Activated B cell treated with CpG ODN at 0.5 μM for 24 hours (primary cell): ENCODE measurements at regions not wholly inside any gene's neighbourhood (a gene's known extent, or its start where the extent isn't known, plus 50 kb on each side); places are given as distances from the start of the nearest gene placed in this dataset.
A peak's percentile ranks its signal among the peaks of the same experiment; 100 is the strongest.
"Not testable (repeated sequence)": the region's sequence is repeated elsewhere in the genome, so short reads cannot be mapped to it uniquely, and the experiment has no call there.

Source experiments
- ATAC-seq: fragments of 200-7000 bp; cut with Tn5 transposase; one replicate; pipeline ENCODE4 v1.10.0; 2021; ENCODE audit warnings: low read depth, mild to moderate bottlenecking, moderate library complexity
- CTCF ChIA-PET: fragments of 350-600 bp; sonication (Branson Sonifier 250); formaldehyde crosslinking; loops from one replicate; lab custom pipeline; 2021; ENCODE audit warnings: antibody characterized with exemption; lab: Charles Lee
- POLR2A ChIA-PET: fragments of 350-600 bp; sonication (Branson Sonifier 250); formaldehyde crosslinking; loops from one replicate; lab custom pipeline; 2021; ENCODE audit warnings: antibody characterized with exemption; lab: Charles Lee
- DNase-seq: peaks from one replicate; pipeline ENCODE4 v3.0.0; 2022
- H3K27ac Mint-ChIP-seq: one replicate; pipeline ENCODE4 v1.8.0; 2020; ENCODE audit warnings: mixed read lengths
- H3K27me3 Mint-ChIP-seq: one replicate; pipeline ENCODE4 v1.8.0; 2021; ENCODE audit warnings: mixed read lengths
- H3K36me3 Mint-ChIP-seq: one replicate; pipeline ENCODE4 v1.8.0; 2021; ENCODE audit warnings: low read depth, mixed read lengths
- H3K4me1 Mint-ChIP-seq: one replicate; pipeline ENCODE4 v1.8.0; 2021; ENCODE audit warnings: mixed read lengths
- H3K4me3 Mint-ChIP-seq: one replicate; pipeline ENCODE4 v1.8.0; 2020; ENCODE audit warnings: mild to moderate bottlenecking, mixed read lengths
- H3K9me3 Mint-ChIP-seq: one replicate; pipeline ENCODE4 v1.8.0; 2020; ENCODE audit warnings: mixed read lengths
- CTCF ChIP-seq: fragments of 200-600 bp; IDR thresholded peaks from one replicate; pipeline ENCODE4 v1.8.0; 2022; ENCODE audit warnings: antibody characterized with exemption, mild to moderate bottlenecking
- intact Hi-C: fragments of 100-400 bp; cut with micrococcal nuclease; formaldehyde crosslinking; loops from one replicate; pipeline ENCODE4 v1.15.1; 2024

DNA sequence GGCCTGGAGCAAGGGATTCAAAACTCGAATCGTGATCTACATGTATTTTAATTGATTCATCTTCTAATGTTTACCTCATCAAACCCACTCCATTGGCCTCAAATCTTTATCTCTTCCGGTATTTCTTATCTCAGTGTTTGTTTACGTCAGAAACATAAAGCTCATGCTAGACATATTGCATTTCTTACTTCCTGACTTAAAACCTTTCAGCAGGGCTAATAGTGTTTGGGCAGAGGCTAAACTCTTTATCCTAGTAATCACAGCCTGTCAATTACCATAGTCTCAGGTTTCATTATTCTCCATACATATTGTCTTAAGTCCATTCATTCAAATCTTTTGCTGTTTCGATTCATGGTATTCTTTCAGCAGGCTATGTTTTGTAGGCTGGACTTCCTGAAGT, 81.3 kb upstream of the AGR3 start:
- Mint-ChIP-seq H3K27me3 (no peaks in the 10 kb centered on the region), H3K9me3 (peaks cover 6% of the 10 kb centered on the region)

DNA sequence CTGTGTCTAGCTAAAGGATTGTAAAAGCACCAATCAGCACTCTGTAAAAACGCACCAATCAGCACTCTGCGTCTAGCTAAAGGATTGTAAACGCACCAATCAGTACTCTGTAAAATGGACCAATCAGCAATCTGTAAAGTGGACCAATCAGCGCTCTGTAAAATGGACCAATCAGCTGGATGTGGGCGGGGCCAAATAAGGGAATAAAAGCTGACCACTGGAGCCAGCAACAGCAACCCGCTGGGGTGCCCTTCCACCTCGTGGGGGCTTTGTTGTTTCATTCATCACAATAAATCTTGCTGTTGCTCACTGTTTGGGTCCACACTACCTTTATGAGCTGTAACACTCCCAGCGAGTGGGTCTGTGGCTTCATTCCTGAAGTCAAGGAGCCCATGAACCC, 83.9 kb upstream of the AGR3 start:
- H3K36me3 Mint-ChIP-seq, H3K27ac Mint-ChIP-seq, H3K9me3 Mint-ChIP-seq, CTCF ChIA-PET, ATAC-seq, H3K4me3 Mint-ChIP-seq, POLR2A ChIA-PET, H3K4me1 Mint-ChIP-seq, intact Hi-C loops, DNase-seq, H3K27me3 Mint-ChIP-seq: not testable (repeated sequence)

More for the DNA sequence above, 81.3 kb upstream of the AGR3 start:
- no peaks in the 10 kb centered on the region for H3K36me3 Mint-ChIP-seq
- H3K27ac Mint-ChIP-seq: no peak overlapping the region
- no peak for DNase-seq
- no peak for ATAC-seq
- TF ChIP-seq CTCF: no peak
- no peak overlapping the region for H3K4me3 Mint-ChIP-seq
- ChIA-PET CTCF (no interaction called here), POLR2A (no interaction called here)
- intact Hi-C loops: no loop called here
- no peaks in the 10 kb centered on the region for H3K4me1 Mint-ChIP-seq

DNA sequence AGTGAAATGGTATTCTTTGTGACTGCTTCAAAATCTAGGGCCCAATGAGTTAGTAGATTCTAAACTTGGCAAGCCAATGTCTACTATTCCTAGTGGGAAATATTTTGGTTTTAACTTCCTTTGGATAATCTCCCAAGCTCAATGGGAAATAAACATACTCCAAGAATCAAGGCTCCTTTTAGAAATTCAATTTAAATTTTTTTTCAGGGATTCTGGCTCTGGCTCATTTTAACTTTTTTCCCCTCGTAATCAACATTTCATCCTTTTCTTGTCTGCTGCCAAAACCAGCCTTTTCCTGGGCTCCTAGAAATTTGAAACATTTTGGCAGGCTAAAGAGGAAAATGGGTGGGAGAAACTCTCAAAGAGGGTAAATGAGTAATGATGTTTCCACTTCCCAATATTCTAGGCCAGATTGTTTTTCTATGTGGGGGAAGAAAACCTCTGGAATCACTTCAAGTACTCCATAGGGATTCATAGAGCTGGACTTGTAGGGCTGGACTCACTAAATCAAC, 85.6 kb upstream of the AGR3 start:
- intact Hi-C loops: no loop called here
- no peak overlapping the region for H3K4me3 Mint-ChIP-seq
- no peaks in the 10 kb centered on the region for H3K9me3 Mint-ChIP-seq
- no peaks in the 10 kb centered on the region for H3K36me3 Mint-ChIP-seq
- ATAC-seq (no peak), DNase-seq (no peak)
- H3K27me3 Mint-ChIP-seq: no peaks in the 10 kb centered on the region
- no peaks in the 10 kb centered on the region for H3K4me1 Mint-ChIP-seq
- ChIA-PET POLR2A (no interaction called here), CTCF (no interaction called here)
- TF ChIP-seq CTCF: no peak
- H3K27ac Mint-ChIP-seq: no peak overlapping the region

GRCh38 chr7:16970732-16971482, 89.1 kb upstream of the AGR3 start:
- intact Hi-C loops: no loop called here
- Mint-ChIP-seq H3K4me1 (peaks cover 6% of the 10 kb centered on the region), H3K27ac (no peak overlapping the region), H3K9me3 (no peaks in the 10 kb centered on the region), H3K36me3 (no peaks in the 10 kb centered on the region), H3K27me3 (no peaks in the 10 kb centered on the region), H3K4me3 (no peak overlapping the region)
- no peak for TF ChIP-seq CTCF
- POLR2A ChIA-PET: no interaction called here
- DNase-seq (no peak), ATAC-seq (no peak)
- CTCF ChIA-PET: interaction anchor here (0.6 to 0.7 kb wide), 2 partner anchors 16 kb away, joined by 3 to 4 read pairs; no protein-coding TSS in a partner anchor

- H3K27me3 Mint-ChIP-seq: no peaks in the 10 kb centered on the region
- DNase-seq (no peak), ATAC-seq (peak; percentile 52)
- TF ChIP-seq CTCF: no peak
- POLR2A ChIA-PET: no interaction called here
- no peak overlapping the region for H3K4me3 Mint-ChIP-seq
- intact Hi-C loops: no loop called here
- no peaks in the 10 kb centered on the region for H3K9me3 Mint-ChIP-seq
- H3K27ac Mint-ChIP-seq: no peak overlapping the region
- CTCF ChIA-PET: no interaction called here
- no peaks in the 10 kb centered on the region for H3K36me3 Mint-ChIP-seq
- H3K4me1 Mint-ChIP-seq: peaks cover 13% of the 10 kb centered on the region
Measured at GRCh38 chr7:16975712-16976111, 93.9 kb upstream of the AGR3 start.
